SKM-1 treated with dmso at 0.1 percent for 144 hours (cell line): ENCODE measurements at regions not wholly inside any gene's neighbourhood (a gene's known extent, or its start where the extent isn't known, plus 50 kb on each side); places are given as distances from the start of the nearest gene placed in this dataset.
"Not testable (repeated sequence)": the region's sequence is repeated elsewhere in the genome, so short reads cannot be mapped to it uniquely, and the experiment has no call there.

Experiments used
- DNase-seq: peaks from one replicate; lab custom pipeline; 2025; ENCODE audit not compliant: unreplicated experiment; lab: John Stamatoyannopoulos, UW

DNA sequence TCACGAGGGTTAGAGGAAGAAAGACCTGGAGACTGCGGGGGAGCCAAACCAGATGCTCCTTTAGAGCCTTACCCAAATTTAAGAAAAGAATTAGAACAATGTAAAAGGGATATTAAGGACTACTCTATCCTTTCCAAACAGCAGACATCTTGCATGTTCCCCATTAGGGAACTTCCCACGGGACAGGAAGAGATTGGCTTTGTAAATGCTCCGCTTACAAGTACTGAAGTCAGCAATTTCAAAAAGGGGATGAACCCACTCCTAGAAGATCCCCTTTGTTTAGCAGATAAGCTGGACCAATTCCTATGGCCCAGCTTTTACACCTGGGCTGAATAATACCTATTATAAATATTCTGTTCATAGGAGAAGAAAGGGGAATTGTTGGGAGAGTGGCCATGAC is 74.2 kb downstream of the APOBEC1 start:
- DNase-seq, result no peak

DNA sequence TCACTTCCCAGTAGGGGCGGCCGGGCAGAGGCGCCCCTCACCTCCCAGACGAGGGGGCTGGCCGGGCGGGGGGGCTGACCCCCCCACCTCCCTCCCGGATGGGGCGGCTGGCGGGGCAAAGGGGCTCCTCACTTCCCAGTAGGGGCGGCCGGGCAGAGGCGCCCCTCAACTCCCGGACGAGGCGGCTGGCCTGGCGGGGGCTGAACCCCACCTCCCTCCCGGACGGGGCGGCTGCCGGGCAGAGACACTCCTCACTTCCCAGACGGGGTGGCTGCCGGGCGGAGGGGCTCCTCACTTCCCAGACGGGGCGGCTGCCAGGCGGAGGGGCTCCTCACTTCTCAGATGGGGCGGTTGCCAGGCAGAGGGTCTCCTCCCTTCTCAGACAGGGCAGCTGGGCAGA is 75.6 kb downstream of the APOBEC1 start:
- not testable (repeated sequence) for DNase-seq

DNA sequence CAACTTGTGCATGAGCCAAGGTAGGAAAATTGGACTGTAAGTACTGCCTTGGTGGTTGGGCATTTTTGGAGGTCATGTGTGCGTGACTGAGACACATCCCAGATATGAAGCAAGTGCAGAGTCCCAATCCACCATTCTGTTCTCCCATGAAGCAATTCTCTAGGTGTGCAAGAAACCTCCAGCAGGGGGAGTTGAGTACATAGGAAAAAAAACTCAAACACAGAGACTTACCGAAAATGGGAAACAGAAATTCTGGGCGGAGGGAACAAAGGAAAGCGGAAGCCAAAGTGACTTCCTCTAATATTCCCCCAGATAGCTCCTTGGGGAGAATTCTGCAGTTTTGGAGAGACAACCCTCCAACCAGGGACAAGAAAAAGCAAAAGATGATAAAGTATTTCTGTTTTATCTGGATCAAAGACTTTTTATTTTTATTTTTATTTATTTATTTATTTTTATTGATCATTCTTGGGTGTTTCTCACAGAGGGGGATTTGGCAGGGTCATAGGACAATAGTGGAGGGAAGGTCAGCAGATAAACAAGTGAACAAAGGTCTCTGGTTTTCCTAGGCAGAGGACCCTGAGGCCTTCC is 76.9 kb downstream of the APOBEC1 start:
- peak; percentile 57 for DNase-seq

DNA sequence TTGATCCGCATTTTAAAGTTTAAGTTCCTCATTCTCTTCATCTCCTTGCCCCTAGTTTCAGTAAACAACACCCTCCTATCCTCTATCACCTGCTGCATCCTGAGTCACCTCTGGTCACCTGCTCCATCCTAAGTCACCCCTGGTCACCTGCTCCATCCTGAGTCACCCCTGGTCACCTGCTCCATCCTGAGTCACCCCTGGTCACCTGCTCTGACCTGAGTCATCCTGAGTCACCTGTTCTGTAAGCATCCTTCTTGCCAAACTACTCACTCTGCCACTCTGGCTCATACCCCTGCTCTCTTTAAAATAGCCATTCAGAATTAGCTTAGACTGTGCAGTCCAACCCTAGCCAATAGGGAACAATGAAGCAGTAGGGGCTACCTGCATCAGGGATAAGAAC is 80.6 kb upstream of the CD163 start:
- not testable (repeated sequence) for DNase-seq

DNA sequence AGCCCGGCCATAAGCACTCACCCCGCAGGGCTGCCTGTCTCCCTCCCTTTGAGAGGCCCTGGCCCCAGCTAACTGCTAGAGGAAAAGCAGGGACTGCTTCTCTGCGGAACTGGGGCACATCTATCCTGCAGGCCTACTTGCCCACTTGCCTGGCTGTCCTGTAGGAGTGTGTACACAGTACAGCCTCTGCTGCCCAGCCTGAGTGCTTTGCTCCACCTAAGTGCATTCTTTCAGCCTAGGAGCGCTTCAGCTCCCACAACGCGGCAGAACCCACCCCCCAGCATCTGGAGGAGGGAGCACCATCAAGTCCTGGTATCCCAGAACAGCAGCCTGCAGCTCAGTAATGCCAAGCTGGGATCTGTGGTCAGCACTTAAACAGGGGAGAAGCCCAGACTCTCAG is 79.9 kb upstream of the CD163 start:
- no peak for DNase-seq

DNA sequence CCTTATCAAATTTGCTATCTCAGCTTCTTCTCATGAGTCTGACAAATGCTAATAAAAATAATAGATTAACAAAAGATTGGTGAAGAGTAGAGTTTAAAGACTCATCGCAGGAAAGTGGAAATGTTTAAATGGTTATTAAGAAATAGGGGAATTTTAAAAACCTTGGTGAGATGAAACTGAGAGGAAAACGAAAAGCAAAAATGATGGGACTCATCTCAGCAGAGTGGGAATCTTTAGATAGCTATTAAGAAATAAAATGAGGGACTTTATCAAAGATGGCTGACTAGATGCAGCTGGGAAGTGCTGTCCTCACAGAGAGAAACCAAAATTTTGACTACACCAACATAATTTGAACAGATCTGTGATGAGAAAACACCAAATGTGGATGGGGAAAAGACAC is 79.2 kb upstream of the CD163 start:
- DNase-seq, result no peak

DNA sequence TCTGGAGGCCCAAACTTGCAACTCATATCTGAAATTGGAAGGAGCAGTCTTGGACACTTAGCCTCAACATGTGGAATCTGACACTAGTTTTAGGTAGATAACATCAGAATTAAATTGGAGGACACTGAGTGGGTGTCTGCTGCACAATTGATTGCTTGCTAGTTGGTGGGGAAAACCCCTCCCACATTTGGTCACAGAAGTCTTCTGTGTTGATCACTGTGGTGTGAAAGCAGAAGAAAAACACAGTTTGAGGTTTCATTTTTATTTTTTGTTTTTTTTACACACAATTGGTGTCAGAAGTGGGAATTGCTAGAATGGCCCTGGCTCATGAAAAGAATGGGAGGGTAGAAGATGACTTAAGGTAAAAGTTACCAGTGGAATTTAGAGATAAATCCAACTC is 78.0 kb upstream of the CD163 start:
- DNase-seq, result no peak

DNA sequence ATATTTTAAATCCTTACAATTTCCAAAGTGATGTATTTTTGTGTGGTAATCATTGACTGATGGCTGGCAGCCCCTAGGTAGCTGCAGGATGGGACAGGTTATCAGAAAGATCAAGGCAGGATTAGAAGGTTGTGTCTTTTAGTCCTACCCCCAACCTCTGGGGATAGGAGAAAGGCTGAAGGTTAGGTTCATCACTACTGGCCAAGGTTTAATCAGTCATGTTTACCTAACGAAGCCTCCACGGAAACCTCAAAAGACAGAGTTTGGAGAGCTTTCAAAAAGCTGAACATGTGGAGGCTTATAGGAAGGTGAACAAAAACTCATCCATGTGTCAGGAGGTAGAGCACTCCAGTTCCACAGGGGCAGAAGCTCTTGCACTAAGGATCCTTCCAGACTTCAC is 77.5 kb upstream of the CD163 start:
- no peak for DNase-seq

DNA sequence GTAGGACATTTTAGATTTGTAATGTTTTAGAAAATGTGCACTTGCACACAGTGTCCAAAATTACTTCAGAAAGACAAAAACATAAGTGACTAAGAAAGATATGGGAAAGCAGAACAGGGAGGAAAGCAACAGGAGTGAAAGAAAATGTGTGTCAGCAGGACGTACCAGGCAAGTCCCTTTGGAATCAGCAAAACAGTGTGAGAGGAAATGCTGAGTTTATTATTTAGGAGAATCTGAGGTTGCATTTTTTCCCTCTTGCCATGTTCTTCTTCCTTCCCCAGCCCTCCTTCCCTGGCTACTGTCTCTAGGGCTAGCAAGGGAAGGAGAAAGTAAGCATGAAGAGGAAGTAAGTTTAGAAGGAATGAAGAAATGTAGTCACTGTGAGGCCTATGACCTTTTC is 67.7 kb upstream of the CD163 start:
- DNase-seq, result peak; percentile 20

DNA sequence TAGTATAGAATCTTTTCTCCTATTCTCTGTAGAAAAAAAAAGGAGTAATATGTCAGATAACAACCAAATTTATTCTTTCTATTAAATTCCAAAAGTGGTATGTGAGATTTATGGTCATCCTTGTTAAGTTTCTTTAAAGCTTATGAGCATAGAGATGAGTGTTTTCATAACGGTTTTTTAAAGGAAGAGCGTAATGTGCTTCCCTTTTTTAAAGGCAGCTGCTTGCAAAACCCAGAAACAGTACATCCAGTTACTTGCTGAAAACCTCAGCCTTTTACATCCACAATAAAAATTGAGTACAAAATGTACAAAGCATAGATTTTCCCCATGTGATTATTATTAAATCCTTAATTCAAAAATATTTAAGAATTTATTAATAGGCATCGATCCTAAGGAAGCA is 53.6 kb upstream of the CD163 start:
- DNase-seq, result peak; percentile 40

DNA sequence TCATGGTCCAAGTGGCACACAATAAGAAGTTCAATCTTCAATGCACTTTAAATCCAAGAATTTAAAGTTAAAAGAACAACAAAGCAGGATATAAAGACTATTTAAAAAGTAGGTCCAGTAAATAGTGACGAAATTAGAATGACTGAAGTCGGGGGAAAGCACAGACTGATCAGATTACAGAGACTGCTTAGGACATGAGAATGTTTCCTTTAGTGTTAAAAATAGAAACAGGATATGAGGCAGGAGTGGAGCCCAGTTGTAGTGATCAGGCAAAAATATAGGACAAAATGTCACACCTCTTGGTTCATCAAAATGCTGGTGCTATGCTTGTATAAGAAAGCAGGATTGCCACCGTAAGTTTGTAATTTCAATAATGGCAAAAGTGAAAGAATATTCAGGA is 52.2 kb upstream of the CD163 start:
- DNase-seq, result peak; percentile 29

DNA sequence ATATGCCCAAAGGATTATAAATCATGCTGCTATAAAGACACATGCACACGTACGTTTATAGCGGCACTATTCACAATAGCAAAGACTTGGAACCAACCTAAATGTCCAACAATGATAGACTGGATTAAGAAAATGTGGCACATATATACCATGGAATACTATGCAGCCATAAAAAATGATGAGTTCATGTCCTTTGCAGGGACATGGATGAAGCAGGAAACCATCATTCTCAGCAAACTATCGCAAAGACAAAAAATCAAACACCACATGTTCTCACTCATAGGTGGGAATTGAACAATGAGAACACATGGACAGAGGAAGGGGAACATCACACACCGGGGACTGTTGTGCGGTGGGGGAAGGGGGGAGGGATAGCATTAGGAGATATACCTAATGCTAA is 51.3 kb upstream of the CD163 start:
- DNase-seq, result not testable (repeated sequence)
